Upper lobe of left lung (tissue), 6 donors: ENCODE measurements at regions not wholly inside any gene's neighbourhood (a gene's known extent, or its start where the extent isn't known, plus 50 kb on each side); places are given as distances from the start of the nearest gene placed in this dataset.

ENCODE experiments used
- ATAC-seq, 2 donors: fragments of 200-7000 bp; cut with Tn5 transposase; one replicate each; pipeline ENCODE4 v1.9.1; 2022; ENCODE audit warnings: mild to moderate bottlenecking in 2 of 2, moderate library complexity in 2 of 2; ENCODE audit not compliant: low FRiP score in 2 of 2
- DNase-seq, 2 donors: peaks; one replicate each; pipeline ENCODE4 v3.0.0-alpha.2; 2019 to 2020
- H3K27ac ChIP-seq, 4 donors: fragments of 200-600 bp; sonication (generic); one replicate each; pipeline ENCODE4 v1.5.1; 2016 to 2019
- H3K27me3 ChIP-seq, 4 donors: fragments of 200-600 bp; sonication (generic); one replicate each; pipeline ENCODE4 v1.5.1; 2017 to 2019
- H3K36me3 ChIP-seq, 4 donors: fragments of 200-600 bp; sonication (generic); one replicate each; pipeline ENCODE4 v1.5.1; 2016 to 2019
- H3K4me1 ChIP-seq, 4 donors: fragments of 200-600 bp; sonication (generic); one replicate each; pipeline ENCODE4 v1.5.1; 2018 to 2019
- H3K4me3 ChIP-seq, 4 donors: fragments of 200-600 bp; sonication (generic); one replicate each; pipeline ENCODE4 v1.5.1; 2017 to 2019; ENCODE audit warnings: mild to moderate bottlenecking in 2 of 4, moderate library complexity in 1 of 4
- H3K9me3 ChIP-seq, 4 donors: fragments of 200-600 bp; sonication (generic); one replicate each; pipeline ENCODE4 v1.5.1; 2018 to 2019
- CTCF ChIP-seq, 6 experiments: fragments of 450-650 bp in 4 of 6; fragments of 200-600 bp in 2 of 6; sonication (generic) in 2 of 6; IDR thresholded peaks; one replicate each; pipeline ENCODE4 v1.5.1; 2016 to 2019; ENCODE audit warnings: antibody characterized with exemption in 6 of 6
- EP300 ChIP-seq, 4 donors: sonication (generic); formaldehyde crosslinking; IDR thresholded peaks; one replicate each; pipeline ENCODE4 v1.5.1; 2017; ENCODE audit warnings: antibody characterized with exemption in 4 of 4, control low read depth in 2 of 4
- POLR2A ChIP-seq, 4 donors: fragments of 450-650 bp; IDR thresholded peaks; one replicate each; pipeline ENCODE4 v1.5.1; 2016 to 2017; ENCODE audit warnings: antibody characterized with exemption in 4 of 4, mild to moderate bottlenecking in 2 of 4
- POLR2AphosphoS5 ChIP-seq, 2 donors: sonication (generic); formaldehyde crosslinking; IDR thresholded peaks; one replicate each; pipeline ENCODE4 v1.5.1; 2017; ENCODE audit warnings: antibody characterized with exemption in 2 of 2
- WGBS, 2 donors: methylation state at CpG; one replicate each; pipeline ENCODE4 v1.1.5; 2017 to 2018; 5-methylcytosine and 5-hydroxymethylcytosine counted together
- donor health status: DM: no; HTN: no; CAD: no; lungs with moderate emphysema.
- donor health status: DM: no; HTN: yes; CAD: no; lungs with severe emphysema.

- Histone ChIP-seq H3K27ac (no peak overlapping the region), H3K4me3 (no peak overlapping the region), H3K27me3 (no peaks in the 10 kb centered on the region), H3K4me1 (no peaks in the 10 kb centered on the region), H3K9me3 (no peaks in the 10 kb centered on the region), H3K36me3 (no peaks in the 10 kb centered on the region)
- no peak for DNase-seq
- WGBS, 2 donors, result 80 to 92% methylated on average over 4 of the region's 4 CpGs
- ATAC-seq, result no peak
- TF ChIP-seq POLR2A (IDR thresholded peaks at IDR 0.05) (no peak), CTCF (IDR thresholded peaks at IDR 0.05) (no peak), EP300 (IDR thresholded peaks at IDR 0.05) (no peak), POLR2AphosphoS5 (IDR thresholded peaks at IDR 0.05) (no peak)
Measured at GRCh38 chr12:127236491-127236890, 1030.5 kb upstream of the TMEM132C start.

GRCh38 chr12:127237151-127237550 lies 1029.8 kb upstream of the TMEM132C start:
- no peaks in the 10 kb centered on the region for H3K9me3 ChIP-seq
- TF ChIP-seq CTCF (IDR thresholded peaks at IDR 0.05), result no peak
- no peak for TF ChIP-seq POLR2A (IDR thresholded peaks at IDR 0.05)
- TF ChIP-seq EP300 (IDR thresholded peaks at IDR 0.05), result no peak
- no peak for TF ChIP-seq POLR2AphosphoS5 (IDR thresholded peaks at IDR 0.05)
- H3K27ac ChIP-seq, result no peak overlapping the region
- H3K36me3 ChIP-seq, result no peaks in the 10 kb centered on the region
- ATAC-seq (peak in 1 of 2 donors; percentile 38), DNase-seq (no peak)
- no peaks in the 10 kb centered on the region for H3K4me1 ChIP-seq
- H3K4me3 ChIP-seq, result no peak overlapping the region
- H3K27me3 ChIP-seq, result no peaks in the 10 kb centered on the region
- 85 to 87% methylated on average over 9 of the region's 9 CpGs for WGBS, 2 donors

- DNase-seq (no peak), ATAC-seq (peak in 1 of 2 donors; percentile 27)
- no peak overlapping the region for H3K27ac ChIP-seq
- no peaks in the 10 kb centered on the region for H3K9me3 ChIP-seq
- H3K4me1 ChIP-seq, result no peaks in the 10 kb centered on the region
- TF ChIP-seq POLR2A (IDR thresholded peaks at IDR 0.05) (no peak), EP300 (IDR thresholded peaks at IDR 0.05) (peak in 1 of 4 donors; percentile 27)
- H3K27me3 ChIP-seq, result no peaks in the 10 kb centered on the region
- no peaks in the 10 kb centered on the region for H3K36me3 ChIP-seq
- WGBS, 2 donors, result 82 to 91% methylated on average over 4 of the region's 4 CpGs
- H3K4me3 ChIP-seq, result no peak overlapping the region
Measured at GRCh38 chr12:127238107-127238506, 1028.9 kb upstream of the TMEM132C start.

- Histone ChIP-seq H3K4me3 (no peak overlapping the region), H3K9me3 (no peaks in the 10 kb centered on the region), H3K4me1 (no peaks in the 10 kb centered on the region), H3K27me3 (no peaks in the 10 kb centered on the region), H3K36me3 (no peaks in the 10 kb centered on the region), H3K27ac (no peak overlapping the region)
- DNase-seq, result no peak
- no peak for ATAC-seq
- TF ChIP-seq EP300 (IDR thresholded peaks at IDR 0.05) (no peak), POLR2A (IDR thresholded peaks at IDR 0.05) (no peak), POLR2AphosphoS5 (IDR thresholded peaks at IDR 0.05) (no peak), CTCF (IDR thresholded peaks at IDR 0.05) (no peak)
- 78 to 84% methylated on average over 6 of the region's 6 CpGs for WGBS, 2 donors
Measured at GRCh38 chr12:127239781-127240180, 1027.2 kb upstream of the TMEM132C start.

- no peaks in the 10 kb centered on the region for H3K27me3 ChIP-seq
- TF ChIP-seq CTCF (IDR thresholded peaks at IDR 0.05), result no peak
- H3K4me1 ChIP-seq, result no peaks in the 10 kb centered on the region
- H3K4me3 ChIP-seq, result no peak overlapping the region
- ATAC-seq, result no peak
- no peaks in the 10 kb centered on the region for H3K9me3 ChIP-seq
- H3K27ac ChIP-seq, result no peak overlapping the region
- WGBS, 2 donors, result 81 to 85% methylated on average over 6 of the region's 6 CpGs
- DNase-seq, result no peak
- no peaks in the 10 kb centered on the region for H3K36me3 ChIP-seq
Measured at GRCh38 chr12:127240249-127240929, 1026.6 kb upstream of the TMEM132C start.
